Endothelial cell of umbilical vein (primary cell): ENCODE measurements at regions not wholly inside any gene's neighbourhood (a gene's known extent, or its start where the extent isn't known, plus 50 kb on each side); places are given as distances from the start of the nearest gene placed in this dataset.

Source experiments
- BruUV-seq: library from RNA; stranded (reverse); fragments of 400-500 nt; replicated peaks from 2 replicates; lab custom pipeline; 2021; lab: Mats Ljungman, UMichigan
- CTCF ChIA-PET: fragments of 300-600, 350-600 bp; sonication (Branson Sonifier 250); formaldehyde crosslinking; loops from one replicate; lab custom pipeline; 2021; ENCODE audit warnings: antibody characterized with exemption, inconsistent platforms; lab: Charles Lee
- POLR2A ChIA-PET: fragments of 300-600, 350-600 bp; sonication (Branson Sonifier 250); formaldehyde crosslinking; loops from one replicate; lab custom pipeline; 2021; ENCODE audit warnings: antibody characterized with exemption, inconsistent platforms; lab: Charles Lee
- DNase-seq: peaks from one replicate; pipeline ENCODE4 v3.0.0-alpha.2; 2011; ENCODE audit warnings: low read depth, low spot score
- FAIRE-seq: peaks from 2 replicates; lab custom pipeline; 2011; peaks lifted over from hg19 to GRCh38; lab: Jason Lieb, UNC
- H2AFZ ChIP-seq: 2 replicates; pipeline ENCODE4 v1.6.0; 2012; ENCODE audit warnings: low read depth, low read length, control low read depth, inconsistent platforms
- H3K27ac ChIP-seq: 2 replicates; pipeline ENCODE4 v1.5.1; 2011; ENCODE audit warnings: low read depth, mild to moderate bottlenecking, control low read depth, low read length, moderate library complexity; ENCODE audit not compliant: insufficient read depth
- H3K27me3 ChIP-seq, 2 experiments: 2 replicates each; pipeline versions ENCODE4 v1.6.0 to v1.6.1; 2011; ENCODE audit warnings: low read length in 2 of 2, mixed read lengths in 1 of 2; ENCODE audit not compliant: control insufficient read depth in 2 of 2, insufficient read depth in 2 of 2
- H3K36me3 ChIP-seq, 2 experiments: 2 replicates in 1 of 2; 3 replicates in 1 of 2; pipeline ENCODE4 v1.5.1; 2011; ENCODE audit warnings: low read length in 2 of 2, mild to moderate bottlenecking in 1 of 2, moderate library complexity in 1 of 2; ENCODE audit not compliant: control insufficient read depth in 2 of 2, insufficient read depth in 2 of 2; ENCODE audit errors: extremely low read depth in 1 of 2
- H3K4me1 ChIP-seq: 3 replicates; pipeline ENCODE4 v1.5.1; 2011; ENCODE audit warnings: mild to moderate bottlenecking, low read length; ENCODE audit not compliant: control insufficient read depth, insufficient read depth; ENCODE audit errors: extremely low read depth
- H3K4me2 ChIP-seq: 2 replicates; pipeline ENCODE4 v1.6.1; 2011; ENCODE audit warnings: low read length, control low read depth, mixed read lengths; ENCODE audit not compliant: insufficient read depth
- H3K4me3 ChIP-seq, 3 experiments: fragments of 200-600 bp in 1 of 3; sonication (generic), shearing (Covaris generic) in 1 of 3; replicated peaks in 1 of 3; 2 replicates each; pipeline ENCODE4 v1.5.1; 2011 to 2016; ENCODE audit warnings: control low read depth in 3 of 3, low read length in 3 of 3, mild to moderate bottlenecking in 2 of 3, inconsistent platforms in 1 of 3, low read depth in 1 of 3, moderate library complexity in 1 of 3; ENCODE audit not compliant: insufficient read depth in 1 of 3
- H3K79me2 ChIP-seq: 2 replicates; pipeline ENCODE4 v1.6.0; 2012; ENCODE audit warnings: low read length, inconsistent platforms; ENCODE audit not compliant: control insufficient read depth, insufficient read depth
- H3K9ac ChIP-seq: replicated peaks from 2 replicates; pipeline ENCODE3; 2011; ENCODE audit warnings: low read length, control low read depth; ENCODE audit not compliant: insufficient read depth; ENCODE audit errors: extremely low read depth
- H3K9me1 ChIP-seq: replicated peaks from 3 replicates; pipeline ENCODE4 v1.6.0; 2011; ENCODE audit warnings: mild to moderate bottlenecking, low read length; ENCODE audit not compliant: control insufficient read depth, insufficient read depth; ENCODE audit errors: extremely low read depth
- H3K9me3 ChIP-seq: replicated peaks from 2 replicates; pipeline ENCODE4 v1.5.1; 2012; ENCODE audit warnings: low read length, inconsistent platforms; ENCODE audit not compliant: control insufficient read depth, insufficient read depth
- H4K20me1 ChIP-seq: replicated peaks from 2 replicates; pipeline ENCODE3; 2011; ENCODE audit warnings: mild to moderate bottlenecking, low read length; ENCODE audit not compliant: control insufficient read depth, insufficient read depth; ENCODE audit errors: extremely low read depth
- EZH2 ChIP-seq: IDR thresholded peaks from 2 replicates; pipeline ENCODE4 v1.6.1; 2012; ENCODE audit warnings: borderline replicate concordance, low read depth, mild to moderate bottlenecking, moderate library complexity, low read length, inconsistent platforms; ENCODE audit not compliant: severe bottlenecking
- FOS ChIP-seq: IDR thresholded peaks from 2 replicates; pipeline ENCODE4 v1.6.1; 2011; ENCODE audit warnings: mild to moderate bottlenecking, low read length, moderate library complexity, borderline replicate concordance; ENCODE audit not compliant: insufficient read depth
- GATA2 ChIP-seq: IDR thresholded peaks from 2 replicates; pipeline ENCODE4 v1.7.0; 2011; ENCODE audit warnings: low read depth, mild to moderate bottlenecking, moderate library complexity, mixed read lengths, low read length; ENCODE audit not compliant: insufficient read length, insufficient read depth
- JUN ChIP-seq: IDR thresholded peaks from 2 replicates; pipeline ENCODE4 v1.6.1; 2011; ENCODE audit warnings: borderline replicate concordance, low read depth; ENCODE audit not compliant: insufficient read length, insufficient read depth
- MYC ChIP-seq: IDR thresholded peaks from one replicate; pipeline ENCODE4 v1.6.1; 2011; ENCODE audit warnings: mild to moderate bottlenecking, low read depth, low read length
- POLR2A ChIP-seq: IDR thresholded peaks from 2 replicates; pipeline ENCODE4 v1.6.1; 2012; ENCODE audit warnings: low read depth, mild to moderate bottlenecking, control low read depth, low read length
- POLR2AphosphoS5 ChIP-seq: IDR thresholded peaks from 2 replicates; pipeline ENCODE4 v1.6.1; 2012; ENCODE audit warnings: low read depth, mild to moderate bottlenecking, control low read depth, low read length, moderate library complexity; ENCODE audit not compliant: insufficient read depth
- dilution Hi-C: fragments of 300-500 bp; cut with MboI; formaldehyde crosslinking; loops from one replicate; pipeline ENCODE4 v1.15.0; 2019; ENCODE audit warnings: low sequenced_read_pairs; ENCODE audit not compliant: extremely low pct_ligation_motif_present
- intact Hi-C: fragments of 100-400 bp; cut with micrococcal nuclease; formaldehyde crosslinking; loops from one replicate; pipeline ENCODE4 v1.10.0; 2022
- TF ChIP-seq, protein P1 (sequence below), 2 donors: IDR thresholded peaks; 1 replicate in 1 of 2; 2 replicates in 1 of 2; pipeline ENCODE4 v1.5.1; 2011; ENCODE audit warnings: low read length in 2 of 2, mild to moderate bottlenecking in 2 of 2, moderate library complexity in 2 of 2, control low read depth in 1 of 2, inconsistent platforms in 1 of 2, low read depth in 1 of 2; ENCODE audit not compliant: insufficient read depth in 1 of 2; ENCODE audit errors: extremely low read depth in 1 of 2
- TF ChIP-seq, protein P2 (sequence below): IDR thresholded peaks from 2 replicates; pipeline ENCODE4 v1.6.1; 2011; ENCODE audit not compliant: insufficient read depth, insufficient read length

DNA sequence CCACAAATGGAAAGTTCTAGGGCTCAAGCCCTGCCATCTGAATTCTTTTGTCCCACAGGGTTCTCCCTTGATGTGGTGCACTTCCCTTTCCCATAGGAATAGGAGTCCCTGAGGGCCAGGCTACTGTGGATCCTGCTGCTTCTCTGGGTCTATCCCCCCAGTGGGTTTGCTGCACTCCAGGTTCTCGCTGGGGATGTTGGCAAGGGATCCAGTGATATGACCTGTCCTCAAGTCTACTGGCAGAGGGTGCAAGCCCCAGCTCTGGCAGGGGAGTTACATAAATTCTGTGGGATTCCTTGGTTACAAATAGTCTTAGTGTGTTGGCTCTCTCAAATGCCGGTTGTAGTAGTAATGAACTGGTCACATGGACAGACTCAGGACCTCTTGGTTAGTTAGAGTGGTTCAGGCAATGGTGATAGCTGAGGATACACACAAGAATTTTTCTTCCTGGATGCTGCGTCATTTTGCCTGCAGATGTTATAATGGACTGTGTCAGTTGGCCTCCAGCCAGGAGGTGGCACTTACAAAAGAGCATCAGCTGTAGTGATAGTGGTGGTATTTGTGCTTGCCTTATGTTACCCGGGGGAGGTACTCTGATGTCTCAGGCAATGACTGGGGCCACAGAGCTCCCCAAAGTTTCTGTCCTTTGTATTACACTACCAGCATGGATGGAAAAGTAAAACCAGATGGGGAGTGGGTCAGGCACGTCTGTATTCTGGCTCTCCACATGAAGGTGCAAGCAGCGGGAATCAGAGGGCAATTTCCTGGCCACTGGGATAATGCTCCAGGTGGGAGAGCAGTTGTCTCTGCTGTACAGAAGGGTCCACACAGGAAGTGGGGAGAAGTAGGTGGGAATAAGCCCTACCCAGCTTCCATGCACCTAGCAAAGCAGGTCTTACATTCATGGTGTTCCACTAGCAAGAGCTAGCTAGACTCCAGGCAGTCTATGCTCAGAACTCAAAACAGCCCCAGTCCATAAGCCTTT, 267.9 kb downstream of the SOX11 start:
- no peak for FAIRE-seq
- DNase-seq, result no peak
- Histone ChIP-seq H3K36me3 (no peaks in the 10 kb centered on the region), H3K79me2 (no peaks in the 10 kb centered on the region), H3K4me2 (no peak overlapping the region), H3K27me3 (no peaks in the 10 kb centered on the region), H3K9me3 (peaks cover 2% of the 10 kb centered on the region), H3K9ac (no peak overlapping the region), H3K9me1 (no peaks in the 10 kb centered on the region), H3K4me3 (no peak overlapping the region), H3K27ac (no peak overlapping the region), H4K20me1 (no peaks in the 10 kb centered on the region), H3K4me1 (no peaks in the 10 kb centered on the region), H2AFZ (no peak overlapping the region)
- dilution Hi-C loops, result no loop called here
- POLR2A ChIA-PET, result no interaction called here
- BruUV-seq, result no TSS peak
- intact Hi-C loops, result no loop called here
- TF ChIP-seq FOS, result no peak
- no peak for TF ChIP-seq JUN
- TF ChIP-seq EZH2, result no peak
- TF ChIP-seq, protein P1, sequence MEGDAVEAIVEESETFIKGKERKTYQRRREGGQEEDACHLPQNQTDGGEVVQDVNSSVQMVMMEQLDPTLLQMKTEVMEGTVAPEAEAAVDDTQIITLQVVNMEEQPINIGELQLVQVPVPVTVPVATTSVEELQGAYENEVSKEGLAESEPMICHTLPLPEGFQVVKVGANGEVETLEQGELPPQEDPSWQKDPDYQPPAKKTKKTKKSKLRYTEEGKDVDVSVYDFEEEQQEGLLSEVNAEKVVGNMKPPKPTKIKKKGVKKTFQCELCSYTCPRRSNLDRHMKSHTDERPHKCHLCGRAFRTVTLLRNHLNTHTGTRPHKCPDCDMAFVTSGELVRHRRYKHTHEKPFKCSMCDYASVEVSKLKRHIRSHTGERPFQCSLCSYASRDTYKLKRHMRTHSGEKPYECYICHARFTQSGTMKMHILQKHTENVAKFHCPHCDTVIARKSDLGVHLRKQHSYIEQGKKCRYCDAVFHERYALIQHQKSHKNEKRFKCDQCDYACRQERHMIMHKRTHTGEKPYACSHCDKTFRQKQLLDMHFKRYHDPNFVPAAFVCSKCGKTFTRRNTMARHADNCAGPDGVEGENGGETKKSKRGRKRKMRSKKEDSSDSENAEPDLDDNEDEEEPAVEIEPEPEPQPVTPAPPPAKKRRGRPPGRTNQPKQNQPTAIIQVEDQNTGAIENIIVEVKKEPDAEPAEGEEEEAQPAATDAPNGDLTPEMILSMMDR (IDR thresholded peaks at IDR 0.05; ENCODE audit: extremely low read depth in 1 of 2, insufficient read depth in 1 of 2, low read depth in 1 of 2, low read length in 2 of 2), result no peak
- no peak for TF ChIP-seq MYC
- no peak for TF ChIP-seq POLR2AphosphoS5
- TF ChIP-seq POLR2A, result no peak
- TF ChIP-seq GATA2, result no peak
- TF ChIP-seq, protein P2, sequence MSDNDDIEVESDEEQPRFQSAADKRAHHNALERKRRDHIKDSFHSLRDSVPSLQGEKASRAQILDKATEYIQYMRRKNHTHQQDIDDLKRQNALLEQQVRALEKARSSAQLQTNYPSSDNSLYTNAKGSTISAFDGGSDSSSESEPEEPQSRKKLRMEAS, result no peak
- CTCF ChIA-PET, result no interaction called here
